Nephron (organoid): ENCODE measurements at regions not wholly inside any gene's neighbourhood (a gene's known extent, or its start where the extent isn't known, plus 50 kb on each side); places are given as distances from the start of the nearest gene placed in this dataset.

ENCODE experiments used
- H3K27ac Mint-ChIP-seq, 3 experiments: 2 replicates each; pipeline ENCODE4 v1.8.0; 2020; ENCODE audit warnings: mixed read lengths in 3 of 3, mild to moderate bottlenecking in 2 of 3, moderate library complexity in 1 of 3
- H3K27me3 Mint-ChIP-seq: 2 replicates; pipeline ENCODE4 v1.8.0; 2021; ENCODE audit warnings: low read depth, mild to moderate bottlenecking, moderate library complexity, mixed read lengths
- H3K36me3 Mint-ChIP-seq: 2 replicates; pipeline ENCODE4 v1.8.0; 2020; ENCODE audit warnings: low read depth, mixed read lengths
- H3K4me1 Mint-ChIP-seq: 2 replicates; pipeline ENCODE4 v1.8.0; 2020; ENCODE audit warnings: mixed read lengths
- H3K4me3 Mint-ChIP-seq, 3 experiments: 2 replicates each; pipeline ENCODE4 v1.8.0; 2020; ENCODE audit warnings: mild to moderate bottlenecking in 3 of 3, mixed read lengths in 3 of 3, moderate library complexity in 2 of 3
- H3K9me3 Mint-ChIP-seq: 2 replicates; pipeline ENCODE4 v1.8.0; 2020; ENCODE audit warnings: mixed read lengths
- TF ChIP-seq, protein P1 (sequence below), 3 experiments: fragments of 200-600 bp; sonication (generic); IDR thresholded peaks; one replicate each; pipeline ENCODE4 v1.5.0; 2021; ENCODE audit warnings: antibody characterized with exemption in 3 of 3; ENCODE audit not compliant: unreplicated experiment in 3 of 3

DNA sequence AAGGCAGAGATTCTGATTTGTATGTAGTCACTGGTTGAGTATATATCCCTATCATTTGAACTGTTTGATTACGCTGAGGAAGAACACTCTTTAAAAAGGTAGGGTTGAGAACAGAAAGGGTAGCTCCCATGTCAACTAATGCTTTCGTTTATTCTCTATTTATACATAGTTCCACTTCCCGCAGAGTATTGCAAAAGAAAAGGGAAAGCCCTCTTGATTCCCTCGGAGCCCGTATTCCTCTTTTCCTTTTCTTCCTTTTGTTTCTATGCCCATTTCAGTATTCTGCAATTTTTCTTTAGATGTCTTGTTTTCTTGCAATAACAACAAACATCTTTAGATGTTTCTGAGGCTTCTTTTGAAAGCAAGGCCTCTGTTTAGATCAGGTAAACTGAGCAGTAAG, 78.2 kb downstream of the DNTTIP2 start:
- H3K27ac Mint-ChIP-seq = no peak overlapping the region
- no peak overlapping the region for H3K4me3 Mint-ChIP-seq
- TF ChIP-seq, protein P1, sequence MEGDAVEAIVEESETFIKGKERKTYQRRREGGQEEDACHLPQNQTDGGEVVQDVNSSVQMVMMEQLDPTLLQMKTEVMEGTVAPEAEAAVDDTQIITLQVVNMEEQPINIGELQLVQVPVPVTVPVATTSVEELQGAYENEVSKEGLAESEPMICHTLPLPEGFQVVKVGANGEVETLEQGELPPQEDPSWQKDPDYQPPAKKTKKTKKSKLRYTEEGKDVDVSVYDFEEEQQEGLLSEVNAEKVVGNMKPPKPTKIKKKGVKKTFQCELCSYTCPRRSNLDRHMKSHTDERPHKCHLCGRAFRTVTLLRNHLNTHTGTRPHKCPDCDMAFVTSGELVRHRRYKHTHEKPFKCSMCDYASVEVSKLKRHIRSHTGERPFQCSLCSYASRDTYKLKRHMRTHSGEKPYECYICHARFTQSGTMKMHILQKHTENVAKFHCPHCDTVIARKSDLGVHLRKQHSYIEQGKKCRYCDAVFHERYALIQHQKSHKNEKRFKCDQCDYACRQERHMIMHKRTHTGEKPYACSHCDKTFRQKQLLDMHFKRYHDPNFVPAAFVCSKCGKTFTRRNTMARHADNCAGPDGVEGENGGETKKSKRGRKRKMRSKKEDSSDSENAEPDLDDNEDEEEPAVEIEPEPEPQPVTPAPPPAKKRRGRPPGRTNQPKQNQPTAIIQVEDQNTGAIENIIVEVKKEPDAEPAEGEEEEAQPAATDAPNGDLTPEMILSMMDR (IDR thresholded peaks at IDR 0.05; ENCODE audit: unreplicated experiment in 3 of 3) = no peak
- peaks cover 18% of the 10 kb centered on the region for H3K4me1 Mint-ChIP-seq
- peaks cover 8% of the 10 kb centered on the region for H3K9me3 Mint-ChIP-seq
- H3K36me3 Mint-ChIP-seq = peaks cover 4% of the 10 kb centered on the region
- H3K27me3 Mint-ChIP-seq = no peaks in the 10 kb centered on the region

DNA sequence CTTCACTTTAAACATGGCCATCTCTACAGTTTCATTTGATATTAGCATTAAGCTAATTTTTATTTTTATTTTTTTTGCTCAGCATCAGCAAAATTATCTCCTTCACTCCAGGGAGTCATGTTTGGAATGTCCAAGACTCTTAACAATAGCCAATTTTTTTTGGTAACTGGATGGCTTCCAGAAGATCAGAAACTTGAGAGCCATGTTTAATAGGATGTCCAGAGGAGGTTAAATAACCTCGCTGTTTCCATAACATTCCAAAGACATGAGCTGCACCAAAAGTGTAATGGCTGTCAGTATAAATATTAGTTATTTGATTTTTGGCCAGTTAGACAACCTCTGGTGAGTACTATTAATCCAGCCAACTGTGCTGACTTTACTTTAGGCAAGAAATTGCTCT, 80.7 kb downstream of the DNTTIP2 start:
- Mint-ChIP-seq H3K36me3 (no peaks in the 10 kb centered on the region), H3K27me3 (no peaks in the 10 kb centered on the region), H3K9me3 (peaks cover 5% of the 10 kb centered on the region), H3K4me3 (no peak overlapping the region), H3K27ac (no peak overlapping the region), H3K4me1 (peaks cover 18% of the 10 kb centered on the region)
- TF ChIP-seq, protein P1 (IDR thresholded peaks at IDR 0.05; ENCODE audit: unreplicated experiment in 3 of 3) = no peak

DNA sequence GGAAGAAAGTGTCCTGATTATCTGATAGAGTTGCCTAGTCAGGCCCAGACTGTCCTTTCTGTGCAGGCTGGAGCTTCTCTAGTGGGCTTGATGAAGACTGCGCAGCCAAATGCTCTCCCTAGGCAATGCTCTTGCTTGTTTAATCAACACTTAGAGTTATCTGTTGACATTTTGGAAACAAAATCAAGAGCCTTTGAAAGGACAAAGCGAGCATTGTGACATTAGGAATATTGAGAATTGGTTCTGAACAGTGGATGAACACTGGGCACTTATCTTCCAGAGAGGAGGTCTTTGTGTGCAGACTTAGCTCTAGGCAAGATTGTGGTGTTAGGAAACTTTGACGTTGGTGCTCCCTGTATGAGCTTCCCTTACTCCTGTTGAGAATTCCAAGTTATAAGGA, 94.5 kb downstream of the DNTTIP2 start:
- Mint-ChIP-seq H3K36me3 (no peaks in the 10 kb centered on the region), H3K27ac (no peak overlapping the region), H3K9me3 (peaks cover 23% of the 10 kb centered on the region), H3K4me1 (no peaks in the 10 kb centered on the region), H3K27me3 (no peaks in the 10 kb centered on the region), H3K4me3 (no peak overlapping the region)
- TF ChIP-seq, protein P1 (IDR thresholded peaks at IDR 0.05; ENCODE audit: unreplicated experiment in 3 of 3) = no peak

DNA sequence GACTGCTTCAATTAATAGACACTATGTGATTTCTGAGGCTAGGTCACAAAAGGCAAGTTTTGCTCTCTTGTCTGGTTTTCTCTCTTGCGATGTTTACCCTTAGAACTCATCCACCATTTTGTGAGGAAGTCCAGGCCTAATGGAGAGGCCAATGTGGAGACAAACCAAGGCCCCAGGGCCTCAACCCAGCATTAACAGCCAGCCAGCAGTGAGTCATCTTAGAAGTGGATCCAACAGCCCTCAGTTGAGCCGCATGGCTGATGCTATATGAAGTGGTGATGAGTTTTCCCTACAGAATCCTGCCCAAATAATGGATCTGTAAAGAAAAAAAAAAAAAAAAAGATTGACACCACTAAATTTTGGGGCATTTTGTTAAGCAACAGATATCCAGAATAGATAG, 95.1 kb downstream of the DNTTIP2 start:
- Mint-ChIP-seq H3K36me3 (no peaks in the 10 kb centered on the region), H3K27me3 (no peaks in the 10 kb centered on the region), H3K4me3 (no peak overlapping the region), H3K9me3 (peaks cover 18% of the 10 kb centered on the region), H3K4me1 (no peaks in the 10 kb centered on the region), H3K27ac (no peak overlapping the region)
- TF ChIP-seq, protein P1 (IDR thresholded peaks at IDR 0.05; ENCODE audit: unreplicated experiment in 3 of 3) = no peak

DNA sequence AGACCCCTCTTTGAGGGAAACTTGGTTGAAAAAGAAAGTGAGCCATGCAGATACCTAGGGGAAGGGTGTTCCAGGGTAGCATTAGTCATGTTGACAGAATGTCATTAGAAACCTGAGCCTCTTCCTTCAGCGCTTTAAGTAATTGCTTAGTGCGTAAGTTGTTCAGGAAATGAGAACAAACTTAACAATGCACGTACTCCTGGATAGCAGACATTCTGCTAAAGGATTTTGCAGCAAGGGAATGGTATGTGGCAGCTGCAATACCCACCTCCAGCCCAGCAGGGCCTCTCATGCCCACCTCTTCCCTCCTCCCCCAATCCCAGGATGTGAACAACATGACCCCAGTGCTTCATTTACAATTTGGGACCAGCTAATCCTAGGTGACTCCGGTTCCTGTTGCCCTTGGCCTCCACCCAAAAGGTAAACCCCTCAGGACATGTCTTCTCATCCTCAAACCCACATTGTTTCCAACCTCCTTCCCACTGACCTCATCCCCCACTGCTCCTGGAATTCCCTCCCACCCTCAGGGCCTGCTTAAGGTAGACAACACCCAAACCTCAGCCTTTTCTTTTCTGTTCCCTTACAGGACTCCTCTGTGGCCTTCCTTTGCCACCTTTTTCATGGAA, 98.0 kb upstream of the BCAR3 start:
- H3K27me3 Mint-ChIP-seq = no peaks in the 10 kb centered on the region

DNA sequence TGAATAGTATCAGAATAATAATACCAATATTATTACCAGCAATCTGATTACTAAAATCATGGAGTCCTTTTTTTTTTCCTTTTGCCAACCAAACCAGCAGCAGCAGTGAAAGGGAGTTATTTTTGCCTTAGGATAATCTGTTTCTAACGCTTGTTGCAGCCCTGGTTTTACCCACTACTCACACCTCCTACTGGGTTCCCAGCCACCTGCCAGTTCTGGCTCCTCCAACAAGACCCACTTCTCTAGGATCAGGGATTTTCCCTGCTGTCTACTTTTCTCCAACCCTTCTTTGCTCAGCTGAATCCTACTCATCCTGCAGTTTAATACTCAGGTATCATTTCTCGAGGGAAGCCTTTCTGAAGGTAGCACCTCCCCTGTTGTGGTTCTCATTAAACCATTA, 96.8 kb upstream of the BCAR3 start:
- Mint-ChIP-seq H3K27me3 (no peaks in the 10 kb centered on the region), H3K36me3 (no peaks in the 10 kb centered on the region), H3K27ac (no peak overlapping the region), H3K4me3 (no peak overlapping the region), H3K9me3 (no peaks in the 10 kb centered on the region), H3K4me1 (peaks cover 31% of the 10 kb centered on the region)
- TF ChIP-seq, protein P1 (IDR thresholded peaks at IDR 0.05; ENCODE audit: unreplicated experiment in 3 of 3) = no peak

More for the DNA sequence above, 98.0 kb upstream of the BCAR3 start:
- H3K9me3 Mint-ChIP-seq = peaks cover under 1% of the 10 kb centered on the region
- H3K36me3 Mint-ChIP-seq = no peaks in the 10 kb centered on the region
- peaks cover 22% of the 10 kb centered on the region for H3K4me1 Mint-ChIP-seq
- TF ChIP-seq, protein P1 (IDR thresholded peaks at IDR 0.05; ENCODE audit: unreplicated experiment in 3 of 3) = no peak
- no peak overlapping the region for H3K4me3 Mint-ChIP-seq
- H3K27ac Mint-ChIP-seq = no peak overlapping the region
